ENCODE measurements at regions not wholly inside any gene's neighbourhood (a gene's known extent, or its start where the extent isn't known, plus 50 kb on each side); places are given as distances from the start of the nearest gene placed in this dataset.

GRCh38 chr14:76675046-76675445, 86.2 kb upstream of the VASH1 start:
- no peak overlapping the region for H3K4me3 Mint-ChIP-seq
- H3K27me3 ChIP-seq (ENCODE audit: control insufficient read depth, insufficient read depth, low read length) = no peaks in the 10 kb centered on the region
- no peaks in the 10 kb centered on the region for H3K36me3 ChIP-seq (ENCODE audit: control insufficient read depth, insufficient read depth, low read length)
- H3K9me3 ChIP-seq (ENCODE audit: control insufficient read depth, insufficient read depth, low read length) = no peaks in the 10 kb centered on the region
- DNase-seq (no peak), ATAC-seq (no peak)
- intact Hi-C loops (cut with micrococcal nuclease) = no loop called here
- 85% methylated on average over 10 of the region's 11 CpGs for WGBS (ENCODE audit: insufficient coverage)
- H3K4me1 ChIP-seq (ENCODE audit: control insufficient read depth, insufficient read depth, low read length) = no peaks in the 10 kb centered on the region
- no peak overlapping the region for H3K27ac Mint-ChIP-seq
- H3K4me1 Mint-ChIP-seq = no peaks in the 10 kb centered on the region
- no peak overlapping the region for H3K27ac ChIP-seq (ENCODE audit: low read length)
- no peaks in the 10 kb centered on the region for H3K36me3 Mint-ChIP-seq
- H3K27me3 Mint-ChIP-seq (ENCODE audit: low read depth in 2 of 2) = peaks cover 0 to 12% of the 10 kb centered on the region in 2 donors
- no peaks in the 10 kb centered on the region for H3K9me3 Mint-ChIP-seq
- no peak overlapping the region for H3K4me3 ChIP-seq (ENCODE audit: low read length)
- TF ChIP-seq CTCF (IDR thresholded peaks at IDR 0.05) = no peak

- Histone ChIP-seq H3K9me3 (ENCODE audit: control insufficient read depth, insufficient read depth, low read length) (no peaks in the 10 kb centered on the region), H3K4me3 (ENCODE audit: low read length) (no peak overlapping the region), H3K27ac (ENCODE audit: low read length) (no peak overlapping the region), H3K4me1 (ENCODE audit: control insufficient read depth, insufficient read depth, low read length) (no peaks in the 10 kb centered on the region), H3K36me3 (ENCODE audit: control insufficient read depth, insufficient read depth, low read length) (no peaks in the 10 kb centered on the region), H3K27me3 (ENCODE audit: control insufficient read depth, insufficient read depth, low read length) (no peaks in the 10 kb centered on the region)
- H3K9me3 Mint-ChIP-seq = peaks cover 3% of the 10 kb centered on the region in 2 donors
- 79% methylated on average over 5 of the region's 5 CpGs for WGBS (ENCODE audit: insufficient coverage)
- H3K27ac Mint-ChIP-seq = no peak overlapping the region
- H3K27me3 Mint-ChIP-seq (ENCODE audit: low read depth in 2 of 2) = peaks cover 0 to 11% of the 10 kb centered on the region in 2 donors
- H3K4me1 Mint-ChIP-seq = no peaks in the 10 kb centered on the region
- H3K36me3 Mint-ChIP-seq = no peaks in the 10 kb centered on the region
- DNase-seq (no peak), ATAC-seq (no peak)
- no peak overlapping the region for H3K4me3 Mint-ChIP-seq
- TF ChIP-seq CTCF (IDR thresholded peaks at IDR 0.05) = no peak
- intact Hi-C loops (cut with micrococcal nuclease) = no loop called here
These were observed 84.7 kb upstream of the VASH1 start for GRCh38 chr14:76676539-76676938.

- intact Hi-C loops (cut with micrococcal nuclease) = no loop called here
- Histone ChIP-seq H3K36me3 (ENCODE audit: control insufficient read depth, insufficient read depth, low read length) (no peaks in the 10 kb centered on the region), H3K27ac (ENCODE audit: low read length) (no peak overlapping the region), H3K4me1 (ENCODE audit: control insufficient read depth, insufficient read depth, low read length) (no peaks in the 10 kb centered on the region), H3K27me3 (ENCODE audit: control insufficient read depth, insufficient read depth, low read length) (no peaks in the 10 kb centered on the region), H3K4me3 (ENCODE audit: low read length) (no peak overlapping the region), H3K9me3 (ENCODE audit: control insufficient read depth, insufficient read depth, low read length) (no peaks in the 10 kb centered on the region)
- Mint-ChIP-seq H3K27ac (no peak overlapping the region), H3K27me3 (ENCODE audit: low read depth in 2 of 2) (peaks cover 3 to 11% of the 10 kb centered on the region in 2 donors), H3K4me3 (no peak overlapping the region), H3K9me3 (peaks cover 3 to 4% of the 10 kb centered on the region in 2 donors), H3K36me3 (peaks cover 5% of the 10 kb centered on the region), H3K4me1 (no peaks in the 10 kb centered on the region)
- DNase-seq (no peak), ATAC-seq (no peak)
- TF ChIP-seq CTCF (IDR thresholded peaks at IDR 0.05) = no peak
- 81% methylated on average over 4 of the region's 4 CpGs for WGBS (ENCODE audit: insufficient coverage)
These were observed 83.6 kb upstream of the VASH1 start for GRCh38 chr14:76677534-76678145.

GRCh38 chr14:76678244-76678800, 82.9 kb upstream of the VASH1 start:
- Mint-ChIP-seq H3K27me3 (ENCODE audit: low read depth in 2 of 2) (peaks cover 10 to 11% of the 10 kb centered on the region in 2 donors), H3K36me3 (peaks cover 12% of the 10 kb centered on the region), H3K4me1 (no peaks in the 10 kb centered on the region), H3K27ac (no peak overlapping the region), H3K9me3 (peaks cover 7 to 8% of the 10 kb centered on the region in 2 donors), H3K4me3 (no peak overlapping the region)
- H3K9me3 ChIP-seq (ENCODE audit: control insufficient read depth, insufficient read depth, low read length) = no peaks in the 10 kb centered on the region
- H3K27ac ChIP-seq (ENCODE audit: low read length) = no peak overlapping the region
- TF ChIP-seq CTCF (IDR thresholded peaks at IDR 0.05) = no peak
- ATAC-seq (no peak), DNase-seq (no peak)
- WGBS (ENCODE audit: insufficient coverage) = 92% methylated on average over 5 of the region's 5 CpGs
- H3K27me3 ChIP-seq (ENCODE audit: control insufficient read depth, insufficient read depth, low read length) = no peaks in the 10 kb centered on the region
- no peak overlapping the region for H3K4me3 ChIP-seq (ENCODE audit: low read length)
- no peaks in the 10 kb centered on the region for H3K36me3 ChIP-seq (ENCODE audit: control insufficient read depth, insufficient read depth, low read length)
- intact Hi-C loops (cut with micrococcal nuclease) = no loop called here
- no peaks in the 10 kb centered on the region for H3K4me1 ChIP-seq (ENCODE audit: control insufficient read depth, insufficient read depth, low read length)
